Colonic mucosa (tissue), 4 donors: ENCODE measurements at regions not wholly inside any gene's neighbourhood (a gene's known extent, or its start where the extent isn't known, plus 50 kb on each side); places are given as distances from the start of the nearest gene placed in this dataset.

Experiments
- DNase-seq: peaks from one replicate; pipeline ENCODE4 v3.0.0-alpha.2; 2020
- H3K27ac ChIP-seq: fragments of 200-600 bp; one replicate; pipeline ENCODE4 v1.8.0; 2021
- H3K27me3 ChIP-seq: fragments of 200-600 bp; one replicate; pipeline ENCODE4 v1.8.0; 2021
- H3K36me3 ChIP-seq: fragments of 200-600 bp; one replicate; pipeline ENCODE4 v1.8.0; 2021
- H3K4me1 ChIP-seq: fragments of 200-600 bp; one replicate; pipeline ENCODE4 v1.8.0; 2021; ENCODE audit warnings: mild to moderate bottlenecking
- H3K4me3 ChIP-seq: fragments of 200-600 bp; one replicate; pipeline ENCODE4 v1.8.0; 2021
- H3K9ac ChIP-seq, 2 donors: one replicate each; pipeline ENCODE4 v1.7.0; 2013; ENCODE audit warnings: control low read depth in 2 of 2, low read depth in 2 of 2, low read length in 2 of 2
- H3K9me3 ChIP-seq: fragments of 200-600 bp; one replicate; pipeline ENCODE4 v1.8.0; 2021
- intact Hi-C: fragments of 100-400 bp; cut with DNase I; formaldehyde crosslinking; loops from one replicate; pipeline ENCODE4 v1.14.1; 2022
- TF ChIP-seq, protein P1 (sequence below): fragments of 200-600 bp; IDR thresholded peaks from one replicate; pipeline ENCODE4 v1.8.0; 2022; ENCODE audit warnings: antibody characterized with exemption, mild to moderate bottlenecking
- donor health status: healthy.
- donor health status: DM: no; HTN: no; CAD: no.
- donor health status: DM: no; HTN: no; CAD: no.

DNA sequence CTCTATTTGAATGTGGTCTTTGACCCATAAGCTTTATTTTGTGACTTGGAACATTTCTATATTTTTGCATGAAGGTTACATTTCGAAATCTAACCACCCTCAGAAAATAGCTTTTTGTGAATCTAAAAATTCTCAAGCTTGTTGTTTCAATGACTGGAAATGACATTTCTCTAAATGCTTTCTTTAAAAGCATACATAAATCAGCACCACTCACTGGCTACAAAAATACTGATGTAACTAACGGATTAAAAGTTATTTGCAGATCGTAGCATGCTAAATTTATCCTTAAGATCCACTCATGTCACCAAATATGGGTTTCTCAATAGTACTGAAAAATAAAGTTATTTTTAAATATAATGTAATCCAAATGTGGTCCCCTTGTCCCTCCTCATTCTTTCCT, 55.2 kb upstream of the ACAN start:
- no peaks in the 10 kb centered on the region for H3K36me3 ChIP-seq
- no peaks in the 10 kb centered on the region for H3K27me3 ChIP-seq
- no peak overlapping the region for H3K4me3 ChIP-seq
- intact Hi-C loops: no loop called here
- H3K4me1 ChIP-seq: no peaks in the 10 kb centered on the region
- H3K27ac ChIP-seq: no peak overlapping the region
- no peak overlapping the region for H3K9ac ChIP-seq
- H3K9me3 ChIP-seq: no peaks in the 10 kb centered on the region
- DNase-seq: no peak
- TF ChIP-seq, protein P1, sequence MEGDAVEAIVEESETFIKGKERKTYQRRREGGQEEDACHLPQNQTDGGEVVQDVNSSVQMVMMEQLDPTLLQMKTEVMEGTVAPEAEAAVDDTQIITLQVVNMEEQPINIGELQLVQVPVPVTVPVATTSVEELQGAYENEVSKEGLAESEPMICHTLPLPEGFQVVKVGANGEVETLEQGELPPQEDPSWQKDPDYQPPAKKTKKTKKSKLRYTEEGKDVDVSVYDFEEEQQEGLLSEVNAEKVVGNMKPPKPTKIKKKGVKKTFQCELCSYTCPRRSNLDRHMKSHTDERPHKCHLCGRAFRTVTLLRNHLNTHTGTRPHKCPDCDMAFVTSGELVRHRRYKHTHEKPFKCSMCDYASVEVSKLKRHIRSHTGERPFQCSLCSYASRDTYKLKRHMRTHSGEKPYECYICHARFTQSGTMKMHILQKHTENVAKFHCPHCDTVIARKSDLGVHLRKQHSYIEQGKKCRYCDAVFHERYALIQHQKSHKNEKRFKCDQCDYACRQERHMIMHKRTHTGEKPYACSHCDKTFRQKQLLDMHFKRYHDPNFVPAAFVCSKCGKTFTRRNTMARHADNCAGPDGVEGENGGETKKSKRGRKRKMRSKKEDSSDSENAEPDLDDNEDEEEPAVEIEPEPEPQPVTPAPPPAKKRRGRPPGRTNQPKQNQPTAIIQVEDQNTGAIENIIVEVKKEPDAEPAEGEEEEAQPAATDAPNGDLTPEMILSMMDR: no peak

DNA sequence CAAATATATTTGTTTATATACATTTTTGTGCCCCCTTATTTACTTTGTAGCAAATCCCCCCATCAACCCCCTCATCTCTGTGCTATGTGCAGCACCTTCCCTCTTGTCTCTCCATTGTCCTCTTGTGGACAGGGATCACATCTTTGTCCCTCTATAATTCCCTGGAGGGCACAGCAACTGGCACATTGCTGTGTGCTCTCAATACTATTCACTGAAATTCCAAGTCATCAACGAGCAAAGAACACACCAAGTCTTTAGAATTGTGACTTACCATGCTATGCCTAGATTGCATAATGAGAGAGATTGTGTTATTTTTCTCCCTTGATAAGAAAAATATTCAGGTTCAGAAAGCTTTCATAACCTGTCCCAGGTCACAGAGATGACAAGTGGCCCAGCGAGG, 54.6 kb upstream of the ACAN start:
- no peaks in the 10 kb centered on the region for H3K27me3 ChIP-seq
- H3K9ac ChIP-seq: no peak overlapping the region
- TF ChIP-seq, protein P1: no peak
- H3K4me3 ChIP-seq: no peak overlapping the region
- intact Hi-C loops: no loop called here
- H3K9me3 ChIP-seq: no peaks in the 10 kb centered on the region
- H3K4me1 ChIP-seq: no peaks in the 10 kb centered on the region
- H3K27ac ChIP-seq: no peak overlapping the region
- DNase-seq: no peak
- H3K36me3 ChIP-seq: no peaks in the 10 kb centered on the region

DNA sequence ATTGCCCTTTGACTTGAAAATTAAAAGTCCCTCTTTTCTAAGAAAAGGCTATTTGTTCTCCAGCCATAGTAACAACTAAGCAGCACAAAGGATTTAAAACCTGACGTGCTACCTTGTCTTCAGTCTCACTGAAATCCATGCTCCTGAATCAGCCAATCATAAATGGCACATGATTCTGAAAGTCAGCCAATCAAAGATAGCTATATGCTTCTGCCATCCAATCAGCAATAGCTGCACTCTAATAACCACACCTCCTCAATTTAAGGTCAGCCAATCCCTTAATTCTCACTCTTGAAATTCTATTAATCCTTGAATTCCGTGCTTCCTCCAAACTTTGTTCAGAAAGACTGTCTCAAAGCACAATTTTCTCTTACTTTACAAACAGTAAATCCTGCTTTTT, 53.5 kb upstream of the ACAN start:
- no peaks in the 10 kb centered on the region for H3K36me3 ChIP-seq
- no peak overlapping the region for H3K9ac ChIP-seq
- TF ChIP-seq, protein P1: no peak
- no peaks in the 10 kb centered on the region for H3K9me3 ChIP-seq
- H3K4me1 ChIP-seq: no peaks in the 10 kb centered on the region
- intact Hi-C loops: no loop called here
- no peak for DNase-seq
- H3K27ac ChIP-seq: no peak overlapping the region
- no peak overlapping the region for H3K4me3 ChIP-seq
- no peaks in the 10 kb centered on the region for H3K27me3 ChIP-seq

DNA sequence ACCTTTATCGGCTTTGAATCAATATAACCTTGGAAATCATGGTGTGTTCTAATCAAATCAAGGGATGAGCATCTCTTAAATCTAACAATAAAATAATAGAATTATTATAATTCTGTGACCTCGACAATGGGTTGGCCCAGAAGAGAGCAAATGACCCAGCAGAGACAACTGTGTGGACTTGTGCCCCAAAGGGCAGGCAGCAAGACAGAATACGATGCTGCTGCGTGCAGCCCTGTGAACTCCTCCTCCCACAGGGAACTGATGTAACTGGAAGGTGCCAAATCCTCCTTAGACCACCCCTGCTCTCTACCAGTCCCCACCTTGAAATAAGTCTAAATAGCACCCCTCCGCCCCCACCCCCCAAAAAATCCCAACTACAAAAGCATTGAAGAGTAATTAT, 50.7 kb upstream of the ACAN start:
- no peaks in the 10 kb centered on the region for H3K9me3 ChIP-seq
- no peak for DNase-seq
- no peak overlapping the region for H3K9ac ChIP-seq
- H3K36me3 ChIP-seq: no peaks in the 10 kb centered on the region
- H3K27me3 ChIP-seq: no peaks in the 10 kb centered on the region
- no peak overlapping the region for H3K4me3 ChIP-seq
- intact Hi-C loops: no loop called here
- TF ChIP-seq, protein P1: no peak
- H3K4me1 ChIP-seq: no peaks in the 10 kb centered on the region
- H3K27ac ChIP-seq: no peak overlapping the region

DNA sequence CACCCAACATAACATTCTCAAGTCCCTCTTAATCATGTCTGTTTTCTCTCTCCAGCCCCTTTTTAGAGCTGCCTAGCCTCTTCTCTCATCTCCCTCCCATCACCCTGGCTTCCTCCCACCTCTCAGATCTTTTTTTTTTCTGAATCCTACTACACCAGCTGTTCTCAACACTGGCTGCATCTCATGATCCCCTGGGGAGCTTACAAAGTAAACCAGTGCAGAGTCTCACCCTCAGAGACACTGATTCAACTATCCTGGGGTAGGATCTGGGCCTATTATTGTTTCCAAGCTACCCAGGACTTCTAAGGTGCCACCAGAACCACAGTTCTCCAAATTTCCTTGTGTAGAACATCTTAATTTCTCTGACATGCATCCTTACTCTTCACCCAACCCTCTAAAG, 50.3 kb upstream of the ACAN start:
- Histone ChIP-seq H3K27ac (no peak overlapping the region), H3K27me3 (no peaks in the 10 kb centered on the region), H3K4me3 (no peak overlapping the region), H3K9ac (no peak overlapping the region), H3K9me3 (no peaks in the 10 kb centered on the region), H3K4me1 (no peaks in the 10 kb centered on the region), H3K36me3 (no peaks in the 10 kb centered on the region)
- TF ChIP-seq, protein P1: no peak
- intact Hi-C loops: no loop called here
- DNase-seq: no peak
